Ecto neural progenitor cell (in vitro differentiated cells): ENCODE measurements at regions not wholly inside any gene's neighbourhood (a gene's known extent, or its start where the extent isn't known, plus 50 kb on each side); places are given as distances from the start of the nearest gene placed in this dataset.
A peak's percentile ranks its signal among the peaks of the same experiment; 100 is the strongest.

ENCODE experiments used
- DNase-seq: peaks from one replicate; pipeline ENCODE4 v3.0.0-alpha.2; 2018; ENCODE audit warnings: low spot score

GRCh38 chr19:29292562-29292961, 79.6 kb upstream of the UQCRFS1 start:
- DNase-seq: no peak

- DNase-seq: no peak
Measured at GRCh38 chr19:29293292-29293691, 80.3 kb upstream of the UQCRFS1 start.

- no peak for DNase-seq
Measured at GRCh38 chr19:29293736-29294342, 80.9 kb upstream of the UQCRFS1 start.

- DNase-seq: no peak
Measured at GRCh38 chr19:29294343-29294811, 81.4 kb upstream of the UQCRFS1 start.

- DNase-seq: no peak
Measured at GRCh38 chr19:29295285-29295684, 82.3 kb upstream of the UQCRFS1 start.

- DNase-seq: no peak
Measured at GRCh38 chr19:29297381-29297780, 84.4 kb upstream of the UQCRFS1 start.

- no peak for DNase-seq
Measured at GRCh38 chr19:29299416-29300380, 86.7 kb upstream of the UQCRFS1 start.

GRCh38 chr19:29302002-29302928, 89.3 kb upstream of the UQCRFS1 start:
- no peak for DNase-seq

GRCh38 chr19:29303069-29303718, 90.2 kb upstream of the UQCRFS1 start:
- DNase-seq: no peak

- DNase-seq: no peak
Measured at GRCh38 chr19:29303719-29304090, 90.8 kb upstream of the UQCRFS1 start.

- no peak for DNase-seq
Measured at GRCh38 chr19:29305268-29305667, 92.3 kb upstream of the UQCRFS1 start.

- no peak for DNase-seq
Measured at GRCh38 chr19:29308977-29309590, 96.1 kb upstream of the UQCRFS1 start.

- no peak for DNase-seq
Measured at GRCh38 chr19:29309637-29310036, 96.7 kb upstream of the UQCRFS1 start.

- DNase-seq: no peak
Measured at GRCh38 chr19:29311191-29311790, 98.3 kb upstream of the UQCRFS1 start.

- DNase-seq: no peak
Measured at GRCh38 chr19:29315556-29316190, 102.7 kb upstream of the UQCRFS1 start.

- DNase-seq: no peak
Measured at GRCh38 chr19:29318581-29318980, 105.6 kb upstream of the UQCRFS1 start.

GRCh38 chr19:29320086-29320485, 107.1 kb upstream of the UQCRFS1 start:
- DNase-seq: no peak

GRCh38 chr19:29320618-29321017, 107.7 kb upstream of the UQCRFS1 start:
- DNase-seq: no peak

GRCh38 chr19:29321116-29321515, 108.2 kb upstream of the UQCRFS1 start:
- DNase-seq: peak; percentile 20

- DNase-seq: peak; percentile 29
Measured at GRCh38 chr19:29323021-29323430, 110.1 kb upstream of the UQCRFS1 start.
